Adrenal gland (tissue), 9 donors: ENCODE measurements at regions not wholly inside any gene's neighbourhood (a gene's known extent, or its start where the extent isn't known, plus 50 kb on each side); places are given as distances from the start of the nearest gene placed in this dataset.

Experiments
- DNase-seq, 7 donors: peaks; one replicate each; pipeline ENCODE4 v3.0.0-alpha.2; 2019 to 2020
- H3K27ac ChIP-seq, 5 donors: fragments of 200-600 bp; sonication (generic) in 4 of 5; 1 replicate in 3 of 5; 2 replicates in 2 of 5; pipeline versions ENCODE4 v1.5.1 to v1.8.0; 2016 to 2020; ENCODE audit warnings: mild to moderate bottlenecking in 1 of 5
- H3K27me3 ChIP-seq: fragments of 200-600 bp; 2 replicates; pipeline ENCODE4 v1.8.0; 2021
- H3K36me3 ChIP-seq, 2 donors: fragments of 200-600 bp; replicated peaks in 1 of 2; 1 replicate in 1 of 2; 2 replicates in 1 of 2; pipeline versions ENCODE4 v1.5.1 to v1.8.0; 2018 to 2022
- H3K4me1 ChIP-seq, 2 donors: fragments of 200-600 bp; replicated peaks in 1 of 2; 1 replicate in 1 of 2; 2 replicates in 1 of 2; pipeline versions ENCODE4 v1.5.1 to v1.8.0; 2018 to 2021
- H3K4me3 ChIP-seq, 4 donors: fragments of 200-600 bp; sonication (generic) in 3 of 4; one replicate each; pipeline ENCODE4 v1.5.1; 2016 to 2018
- H3K9me3 ChIP-seq, 3 donors: fragments of 200-600 bp; sonication (generic) in 1 of 3; replicated peaks in 1 of 3; 1 replicate in 2 of 3; 2 replicates in 1 of 3; pipeline versions ENCODE4 v1.5.1 to v1.8.0; 2016 to 2021
- CTCF ChIP-seq, 6 experiments: fragments of 450-650 bp in 4 of 6; fragments of 200-600 bp in 2 of 6; sonication (generic) in 1 of 6; IDR thresholded peaks; 1 replicate in 5 of 6; 2 replicates in 1 of 6; pipeline versions ENCODE4 v1.5.1 to v1.8.0; 2016 to 2021; ENCODE audit warnings: antibody characterized with exemption in 6 of 6, mild to moderate bottlenecking in 2 of 6, moderate library complexity in 1 of 6
- POLR2A ChIP-seq, 2 donors: fragments of 450-650 bp; IDR thresholded peaks; one replicate each; pipeline ENCODE4 v1.6.1; 2017; ENCODE audit warnings: antibody characterized with exemption in 2 of 2, mild to moderate bottlenecking in 2 of 2, moderate library complexity in 1 of 2
- WGBS, 4 donors: extraction: QIAGEN DNeasy Blood & Tissue Kit in 2 of 4; methylation state at CpG; one replicate each; pipeline versions ENCODE4 v1.1.5 to v1.1.7; 2013 to 2017; 5-methylcytosine and 5-hydroxymethylcytosine counted together
- intact Hi-C, 2 donors: fragments of 100-400 bp; cut with DNase I; formaldehyde crosslinking; loops; one replicate each; pipeline versions ENCODE4 v1.14.1 to v1.15.0; 2022 to 2023
- donor health status: healthy with polysubstance abuse.
- donor health status: Bipolar disorder and iron deficiency.
- donor health status: DM: yes; HTN: yes; CAD: no.
- donor health status: DM: no; HTN: no; CAD: no.
- donor health status: DM: no; HTN: no; CAD: no.

GRCh38 chr3:22977650-22978289, 225.4 kb upstream of the UBE2E2 start:
- intact Hi-C loops: no loop called here
- Histone ChIP-seq H3K4me1 (no peaks in the 10 kb centered on the region), H3K4me3 (no peak overlapping the region), H3K27ac (no peak overlapping the region), H3K36me3 (no peaks in the 10 kb centered on the region), H3K27me3 (no peaks in the 10 kb centered on the region), H3K9me3 (no peaks in the 10 kb centered on the region)
- DNase-seq: no peak
- TF ChIP-seq POLR2A (IDR thresholded peaks at IDR 0.05) (no peak), CTCF (IDR thresholded peaks at IDR 0.05) (no peak)
- 59 to 77% (median 72%) methylated on average over 3 of the region's 3 CpGs for WGBS, 4 donors

- DNase-seq: no peak
- no peaks in the 10 kb centered on the region for H3K36me3 ChIP-seq
- whole genome bisulfite sequencing, 4 donors: 89 to 95% (median 91%) methylated on average over 4 of the region's 4 CpGs
- no peaks in the 10 kb centered on the region for H3K4me1 ChIP-seq
- no peak overlapping the region for H3K27ac ChIP-seq
- TF ChIP-seq CTCF (IDR thresholded peaks at IDR 0.05) (no peak), POLR2A (IDR thresholded peaks at IDR 0.05) (no peak)
- no peaks in the 10 kb centered on the region for H3K9me3 ChIP-seq
- H3K4me3 ChIP-seq: no peak overlapping the region
- H3K27me3 ChIP-seq: no peaks in the 10 kb centered on the region
- intact Hi-C loops: no loop called here
Measured at GRCh38 chr3:22979581-22979980, 223.5 kb upstream of the UBE2E2 start.

- WGBS, 4 donors: 69 to 78% (median 76%) methylated on average over 7 of the region's 7 CpGs
- no peaks in the 10 kb centered on the region for H3K36me3 ChIP-seq
- no peaks in the 10 kb centered on the region for H3K9me3 ChIP-seq
- no peaks in the 10 kb centered on the region for H3K4me1 ChIP-seq
- no peak for TF ChIP-seq CTCF (IDR thresholded peaks at IDR 0.05)
- TF ChIP-seq POLR2A (IDR thresholded peaks at IDR 0.05): no peak
- no peak overlapping the region for H3K4me3 ChIP-seq
- intact Hi-C loops: no loop called here
- DNase-seq: no peak
- H3K27ac ChIP-seq: no peak overlapping the region
- no peaks in the 10 kb centered on the region for H3K27me3 ChIP-seq
Measured at GRCh38 chr3:22980346-22980745, 222.8 kb upstream of the UBE2E2 start.

GRCh38 chr3:22981166-22981565, 222.0 kb upstream of the UBE2E2 start:
- no peak for TF ChIP-seq POLR2A (IDR thresholded peaks at IDR 0.05)
- TF ChIP-seq CTCF (IDR thresholded peaks at IDR 0.05): no peak
- Histone ChIP-seq H3K4me3 (no peak overlapping the region), H3K27ac (no peak overlapping the region), H3K9me3 (no peaks in the 10 kb centered on the region), H3K27me3 (no peaks in the 10 kb centered on the region), H3K4me1 (no peaks in the 10 kb centered on the region), H3K36me3 (no peaks in the 10 kb centered on the region)
- no peak for DNase-seq
- WGBS, 4 donors: 88 to 90% (median 90%) methylated on average over 3 of the region's 3 CpGs
- intact Hi-C loops: no loop called here
